GM12878 (cell line): ENCODE measurements at regions not wholly inside any gene's neighbourhood (a gene's known extent, or its start where the extent isn't known, plus 50 kb on each side); places are given as distances from the start of the nearest gene placed in this dataset.

Experiments used
- ATAC-seq: fragments of 200-7000 bp; cut with Tn5 transposase; 3 replicates; pipeline ENCODE4 v1.9.1; 2020; ENCODE audit warnings: mild to moderate bottlenecking, moderate library complexity
- BruUV-seq: library from RNA; stranded (reverse); fragments of 400-500 nt; replicated peaks from 2 replicates; lab custom pipeline; 2021; lab: Mats Ljungman, UMichigan
- CTCF ChIA-PET: fragments of 300-600 bp; sonication (Branson Sonifier 250); formaldehyde crosslinking; extraction: SDS; loops from one replicate; lab custom pipeline; 2021; ENCODE audit warnings: inconsistent platforms; lab: Yijun Ruan, JAX
- POLR2A ChIA-PET: fragments of 350-600 bp; formaldehyde crosslinking; extraction: SDS; loops from one replicate; lab custom pipeline; 2021; ENCODE audit warnings: inconsistent platforms; lab: Charles Lee
- RAD21 ChIA-PET: fragments of 300-600 bp; sonication (Branson Sonifier 250); formaldehyde crosslinking; loops from one replicate; lab custom pipeline; 2023; ENCODE audit warnings: antibody characterized with exemption; ENCODE audit not compliant: unreplicated experiment; lab: Charles Lee
- SMC1A ChIA-PET: fragments of 300-600 bp; sonication (Branson Sonifier 250); formaldehyde crosslinking; loops from one replicate; lab custom pipeline; 2023; ENCODE audit not compliant: unreplicated experiment, uncharacterized antibody; lab: Charles Lee
- DNase-seq: peaks from one replicate; pipeline ENCODE4 v3.0.0-alpha.2; 2011; ENCODE audit warnings: low read depth, low spot score
- FAIRE-seq: peaks from 3 replicates; lab custom pipeline; 2011; peaks lifted over from hg19 to GRCh38; lab: Jason Lieb, UNC
- H2AFZ ChIP-seq: 2 replicates; pipeline ENCODE4 v1.6.0; 2011; ENCODE audit warnings: low read depth, low read length, control low read depth; ENCODE audit not compliant: control insufficient read depth
- H3K27ac ChIP-seq: 2 replicates; pipeline ENCODE4 v1.5.1; 2011; ENCODE audit warnings: control low read depth; ENCODE audit not compliant: control insufficient read depth, insufficient read depth
- H3K27me3 ChIP-seq, 2 experiments: replicated peaks in 1 of 2; 2 replicates each; pipeline versions ENCODE4 v1.6.0 to v1.6.1; 2011; ENCODE audit warnings: low read length in 1 of 2; ENCODE audit not compliant: control insufficient read depth in 2 of 2, insufficient read depth in 2 of 2
- H3K36me3 ChIP-seq, 2 experiments: 2 replicates each; pipeline ENCODE4 v1.5.1; 2011; ENCODE audit warnings: low read length in 1 of 2; ENCODE audit not compliant: control insufficient read depth in 2 of 2, insufficient read depth in 2 of 2
- H3K4me1 ChIP-seq: 2 replicates; pipeline ENCODE4 v1.6.1; 2011; ENCODE audit warnings: mild to moderate bottlenecking, low read length, moderate library complexity, mixed read lengths; ENCODE audit not compliant: control insufficient read depth, insufficient read depth
- H3K4me2 ChIP-seq: 2 replicates; pipeline ENCODE4 v1.6.0; 2011; ENCODE audit warnings: control low read depth; ENCODE audit not compliant: control insufficient read depth, insufficient read depth
- H3K4me3 ChIP-seq: fragments of 200-600 bp; sonication (generic); 2 replicates; pipeline ENCODE4 v1.5.1; 2016
- H3K79me2 ChIP-seq: 2 replicates; pipeline ENCODE4 v1.6.0; 2011; ENCODE audit warnings: low read length; ENCODE audit not compliant: control insufficient read depth, insufficient read depth
- H3K9ac ChIP-seq: 2 replicates; pipeline ENCODE4 v1.8.0; 2011; ENCODE audit warnings: low read length, control low read depth, mixed read lengths; ENCODE audit not compliant: control insufficient read depth, insufficient read depth
- H3K9me3 ChIP-seq: replicated peaks from 3 replicates; pipeline ENCODE4 v1.5.1; 2011; ENCODE audit warnings: mild to moderate bottlenecking, low read length; ENCODE audit not compliant: control insufficient read depth, insufficient read depth
- H4K20me1 ChIP-seq: 2 replicates; pipeline ENCODE4 v1.6.0; 2011; ENCODE audit not compliant: control insufficient read depth, insufficient read depth
- BHLHE40 ChIP-seq, 2 experiments: fragments of 450-650 bp in 1 of 2; IDR thresholded peaks; 2 replicates each; pipeline ENCODE4 v1.6.1; 2011 to 2017; ENCODE audit warnings: low read depth in 2 of 2, borderline replicate concordance in 1 of 2, improper control_type of control experiment in 1 of 2, low read length in 1 of 2, mild to moderate bottlenecking in 1 of 2
- CREB1 ChIP-seq: IDR thresholded peaks from 2 replicates; pipeline ENCODE4 v1.6.1; 2012; ENCODE audit warnings: low read depth, mild to moderate bottlenecking, inconsistent platforms
- EED ChIP-seq: sonication (generic); IDR thresholded peaks from 2 replicates; pipeline ENCODE4 v1.6.1; 2016; ENCODE audit warnings: antibody characterized with exemption, low read depth
- ESRRA ChIP-seq: IDR thresholded peaks from 2 replicates; pipeline ENCODE4 v1.6.1; 2012; ENCODE audit warnings: mild to moderate bottlenecking, low read length, improper control_type of control experiment
- RUNX3 ChIP-seq: IDR thresholded peaks from 2 replicates; pipeline ENCODE4 v1.6.1; 2012; ENCODE audit warnings: low read length, inconsistent platforms
- SIN3A ChIP-seq: IDR thresholded peaks from 2 replicates; pipeline ENCODE4 v1.6.1; 2012; ENCODE audit warnings: low read depth, low read length, improper control_type of control experiment
- SRF ChIP-seq, 2 experiments: IDR thresholded peaks; 2 replicates each; pipeline ENCODE4 v1.6.1; 2011; ENCODE audit warnings: low read depth in 2 of 2, low read length in 2 of 2, mild to moderate bottlenecking in 1 of 2, moderate library complexity in 1 of 2
- SUZ12 ChIP-seq: fragments of 200-600 bp; sonication (generic); IDR thresholded peaks from one replicate; pipeline ENCODE4 v1.6.1; 2018; ENCODE audit warnings: antibody characterized with exemption, mild to moderate bottlenecking; ENCODE audit not compliant: unreplicated experiment
- TARDBP ChIP-seq: IDR thresholded peaks from 2 replicates; pipeline ENCODE4 v1.6.1; 2016; ENCODE audit warnings: borderline replicate concordance
- TCF3 ChIP-seq: IDR thresholded peaks from 2 replicates; pipeline ENCODE4 v1.6.1; 2012; ENCODE audit warnings: low read depth, mild to moderate bottlenecking, low read length, borderline replicate concordance; ENCODE audit not compliant: insufficient read depth
- ZNF384 ChIP-seq: IDR thresholded peaks from 2 replicates; pipeline ENCODE4 v1.6.1; 2012; ENCODE audit warnings: low read depth, mild to moderate bottlenecking, low read length, improper control_type of control experiment, borderline replicate concordance
- ZNF622 ChIP-seq: fragments of 450-650 bp; IDR thresholded peaks from 2 replicates; pipeline ENCODE4 v1.6.1; 2017; ENCODE audit warnings: mild to moderate bottlenecking, inconsistent platforms
- WGBS: methylation state at CpG from one replicate; pipeline ENCODE4 v1.1.6; 2016; ENCODE audit warnings: low lambda C conversion rate; ENCODE audit not compliant: insufficient replicate concordance, insufficient coverage; ENCODE audit errors: missing lambda C conversion rate; 5-methylcytosine and 5-hydroxymethylcytosine counted together
- in situ Hi-C: fragments of 300-500 bp; cut with MboI; formaldehyde crosslinking; loops from 9 replicates; pipeline ENCODE4 v1.14.3; 2018; ENCODE audit warnings: mixed read lengths
- intact Hi-C: fragments of 100-400 bp; cut with micrococcal nuclease; formaldehyde crosslinking; loops from one replicate; pipeline ENCODE4 v1.14.2; 2022; ENCODE audit not compliant: unreplicated experiment
- TF ChIP-seq, protein P1 (sequence below): fragments of 450-650 bp; IDR thresholded peaks from 2 replicates; pipeline ENCODE4 v1.6.1; 2016; ENCODE audit warnings: mild to moderate bottlenecking
- TF ChIP-seq, protein P2 (sequence below): fragments of 450-650 bp; formaldehyde crosslinking; IDR thresholded peaks from 2 replicates; pipeline ENCODE4 v1.5.0; 2022; ENCODE audit warnings: mild to moderate bottlenecking, missing genetic modification characterization

DNA sequence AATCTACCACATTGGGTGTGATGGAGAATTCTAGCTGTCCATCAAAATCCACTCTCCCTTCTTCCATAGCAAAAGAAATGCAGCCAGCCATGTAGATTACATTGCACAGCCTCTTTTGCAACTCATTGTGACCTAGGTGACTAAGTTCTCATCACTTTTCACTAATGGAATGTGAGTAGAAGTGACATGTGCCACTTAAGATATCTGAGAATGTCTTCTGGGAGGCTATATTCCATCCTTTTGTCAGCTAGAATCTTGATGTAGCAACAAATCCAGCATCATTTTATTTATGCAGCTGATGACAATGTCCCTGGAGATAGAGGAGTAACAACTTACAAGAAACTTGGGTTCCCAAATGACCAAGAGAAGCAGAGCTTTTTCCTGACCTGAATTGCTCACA, 61.5 kb upstream of the API5 start:
- DNase-seq = no peak
- Histone ChIP-seq H2AFZ (no peak overlapping the region), H3K27me3 (no peaks in the 10 kb centered on the region), H3K9me3 (no peaks in the 10 kb centered on the region), H3K4me3 (no peak overlapping the region), H3K4me1 (no peaks in the 10 kb centered on the region), H3K79me2 (no peaks in the 10 kb centered on the region), H3K4me2 (no peak overlapping the region), H4K20me1 (no peaks in the 10 kb centered on the region), H3K36me3 (no peaks in the 10 kb centered on the region), H3K27ac (no peak overlapping the region), H3K9ac (no peak overlapping the region)
- ATAC-seq = no peak
- CTCF ChIA-PET = no interaction called here
- intact Hi-C loops = no loop called here
- POLR2A ChIA-PET = no interaction called here
- TF ChIP-seq ZNF622 = no peak
- TF ChIP-seq, protein P1, sequence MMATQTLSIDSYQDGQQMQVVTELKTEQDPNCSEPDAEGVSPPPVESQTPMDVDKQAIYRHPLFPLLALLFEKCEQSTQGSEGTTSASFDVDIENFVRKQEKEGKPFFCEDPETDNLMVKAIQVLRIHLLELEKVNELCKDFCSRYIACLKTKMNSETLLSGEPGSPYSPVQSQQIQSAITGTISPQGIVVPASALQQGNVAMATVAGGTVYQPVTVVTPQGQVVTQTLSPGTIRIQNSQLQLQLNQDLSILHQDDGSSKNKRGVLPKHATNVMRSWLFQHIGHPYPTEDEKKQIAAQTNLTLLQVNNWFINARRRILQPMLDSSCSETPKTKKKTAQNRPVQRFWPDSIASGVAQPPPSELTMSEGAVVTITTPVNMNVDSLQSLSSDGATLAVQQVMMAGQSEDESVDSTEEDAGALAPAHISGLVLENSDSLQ = no peak
- in situ Hi-C loops = no loop called here
- no peak for FAIRE-seq
- SMC1A ChIA-PET = interaction anchor here (1.4 kb wide), 1 partner anchor 17 kb away, joined by 3 read pairs; no protein-coding TSS in a partner anchor
- RAD21 ChIA-PET = no interaction called here
- no TSS peak for BruUV-seq

DNA sequence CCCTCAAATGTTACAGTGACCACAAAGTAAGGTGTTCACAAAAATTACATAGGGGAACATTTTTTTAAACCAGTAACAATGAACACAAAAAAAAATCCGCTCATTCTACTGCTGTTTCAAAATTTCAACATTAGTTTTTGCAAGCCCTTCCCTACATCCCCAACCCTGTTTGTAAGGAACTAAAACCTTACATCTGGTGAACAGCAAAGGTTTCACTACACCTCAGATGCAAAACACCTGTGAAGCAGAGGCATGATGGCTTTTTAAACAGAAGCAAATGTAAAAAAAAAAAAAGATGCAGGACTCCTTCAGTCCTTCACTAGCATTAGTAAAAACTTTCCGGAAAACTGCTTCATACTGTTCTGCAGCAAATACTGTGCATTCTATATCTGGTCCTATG, 50.0 kb upstream of the API5 start:
- H3K9ac ChIP-seq = no peak overlapping the region
- intact Hi-C loops (no loop called here), in situ Hi-C loops (no loop called here)
- BruUV-seq = no TSS peak
- WGBS = 52% methylated on average over 2 of the region's 2 CpGs
- ChIA-PET RAD21 (no interaction called here), CTCF (interaction anchor here (1.0 kb wide), 1 partner anchor 183 kb away, joined by 3 read pairs; no protein-coding TSS in a partner anchor), POLR2A (no interaction called here), SMC1A (no interaction called here)
- H3K27me3 ChIP-seq = no peaks in the 10 kb centered on the region
- no peak overlapping the region for H3K4me2 ChIP-seq
- no peak overlapping the region for H3K4me3 ChIP-seq
- no peak overlapping the region for H3K27ac ChIP-seq
- H3K79me2 ChIP-seq = no peaks in the 10 kb centered on the region
- H3K36me3 ChIP-seq = no peaks in the 10 kb centered on the region
- H4K20me1 ChIP-seq = no peaks in the 10 kb centered on the region
- H3K4me1 ChIP-seq = no peaks in the 10 kb centered on the region
- TF ChIP-seq TARDBP (no peak), SUZ12 (no peak), SRF (IDR thresholded peaks at IDR 0.05; ENCODE audit: low read depth in 2 of 2, low read length in 2 of 2) (no peak), TCF3 (no peak), EED (no peak), SIN3A (no peak), BHLHE40 (IDR thresholded peaks at IDR 0.05; ENCODE audit: borderline replicate concordance in 1 of 2, low read depth in 2 of 2, low read length in 1 of 2) (no peak), ESRRA (no peak), CREB1 (no peak), RUNX3 (no peak), ZNF384 (no peak)
- TF ChIP-seq, protein P2, sequence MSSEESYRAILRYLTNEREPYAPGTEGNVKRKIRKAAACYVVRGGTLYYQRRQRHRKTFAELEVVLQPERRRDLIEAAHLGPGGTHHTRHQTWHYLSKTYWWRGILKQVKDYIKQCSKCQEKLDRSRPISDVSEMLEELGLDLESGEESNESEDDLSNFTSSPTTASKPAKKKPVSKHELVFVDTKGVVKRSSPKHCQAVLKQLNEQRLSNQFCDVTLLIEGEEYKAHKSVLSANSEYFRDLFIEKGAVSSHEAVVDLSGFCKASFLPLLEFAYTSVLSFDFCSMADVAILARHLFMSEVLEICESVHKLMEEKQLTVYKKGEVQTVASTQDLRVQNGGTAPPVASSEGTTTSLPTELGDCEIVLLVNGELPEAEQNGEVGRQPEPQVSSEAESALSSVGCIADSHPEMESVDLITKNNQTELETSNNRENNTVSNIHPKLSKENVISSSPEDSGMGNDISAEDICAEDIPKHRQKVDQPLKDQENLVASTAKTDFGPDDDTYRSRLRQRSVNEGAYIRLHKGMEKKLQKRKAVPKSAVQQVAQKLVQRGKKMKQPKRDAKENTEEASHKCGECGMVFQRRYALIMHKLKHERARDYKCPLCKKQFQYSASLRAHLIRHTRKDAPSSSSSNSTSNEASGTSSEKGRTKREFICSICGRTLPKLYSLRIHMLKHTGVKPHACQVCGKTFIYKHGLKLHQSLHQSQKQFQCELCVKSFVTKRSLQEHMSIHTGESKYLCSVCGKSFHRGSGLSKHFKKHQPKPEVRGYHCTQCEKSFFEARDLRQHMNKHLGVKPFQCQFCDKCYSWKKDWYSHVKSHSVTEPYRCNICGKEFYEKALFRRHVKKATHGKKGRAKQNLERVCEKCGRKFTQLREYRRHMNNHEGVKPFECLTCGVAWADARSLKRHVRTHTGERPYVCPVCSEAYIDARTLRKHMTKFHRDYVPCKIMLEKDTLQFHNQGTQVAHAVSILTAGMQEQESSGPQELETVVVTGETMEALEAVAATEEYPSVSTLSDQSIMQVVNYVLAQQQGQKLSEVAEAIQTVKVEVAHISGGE (CRISPR knock-in tag) = no peak
- DNase-seq = no peak
- H3K9me3 ChIP-seq = no peaks in the 10 kb centered on the region
- FAIRE-seq = no peak
- H2AFZ ChIP-seq = no peak overlapping the region
- ATAC-seq = no peak
